HG03378 (cell line): ENCODE measurements at regions not wholly inside any gene's neighbourhood (a gene's known extent, or its start where the extent isn't known, plus 50 kb on each side); places are given as distances from the start of the nearest gene placed in this dataset.

Experiments used
- ATAC-seq: cut with Tn5 transposase; IDR thresholded peaks from one replicate; pipeline ENCODE4 v1.9.1; 2021; ENCODE audit warnings: mild to moderate bottlenecking, moderate library complexity; ENCODE audit not compliant: unreplicated experiment

DNA sequence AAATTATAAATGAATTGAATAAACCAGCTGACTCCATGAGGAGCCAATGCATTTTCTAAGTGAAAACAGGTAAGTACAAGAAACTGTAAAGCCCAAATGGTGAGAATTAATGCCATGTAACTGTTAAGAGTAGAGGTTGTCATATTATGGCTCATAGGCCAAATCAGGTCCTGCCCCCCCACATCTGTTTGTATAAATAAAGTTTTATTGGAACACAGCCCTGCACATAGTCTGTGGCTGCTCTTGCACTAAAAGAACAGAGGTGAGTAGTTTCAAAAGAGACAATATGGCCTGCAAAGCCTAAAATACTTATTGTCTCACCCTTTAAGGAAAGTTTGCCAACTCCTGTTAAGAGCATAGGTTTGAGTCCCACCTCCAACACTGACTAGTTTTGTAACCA, 140.5 kb upstream of the SRRM4 start:
- ATAC-seq = no peak

DNA sequence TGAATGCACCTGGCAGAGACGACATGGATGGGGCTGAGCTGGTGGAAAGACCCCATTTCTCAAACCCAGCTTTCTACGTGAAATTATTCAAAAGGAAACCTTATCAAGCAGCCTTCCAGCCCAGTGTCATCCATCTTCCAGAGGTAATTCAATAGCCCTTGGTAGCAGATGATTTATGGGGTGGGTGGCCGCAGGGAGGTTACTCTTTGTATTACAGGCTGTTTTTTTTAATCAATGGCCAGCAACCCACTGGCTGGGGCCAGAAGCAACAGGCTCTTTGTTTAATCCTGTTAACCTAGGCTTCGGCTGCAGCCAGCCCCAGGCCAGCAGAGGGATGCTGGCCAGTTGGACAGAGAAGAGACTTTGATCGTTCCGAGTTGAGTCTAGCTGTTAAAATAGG, 139.8 kb upstream of the SRRM4 start:
- no peak for ATAC-seq

DNA sequence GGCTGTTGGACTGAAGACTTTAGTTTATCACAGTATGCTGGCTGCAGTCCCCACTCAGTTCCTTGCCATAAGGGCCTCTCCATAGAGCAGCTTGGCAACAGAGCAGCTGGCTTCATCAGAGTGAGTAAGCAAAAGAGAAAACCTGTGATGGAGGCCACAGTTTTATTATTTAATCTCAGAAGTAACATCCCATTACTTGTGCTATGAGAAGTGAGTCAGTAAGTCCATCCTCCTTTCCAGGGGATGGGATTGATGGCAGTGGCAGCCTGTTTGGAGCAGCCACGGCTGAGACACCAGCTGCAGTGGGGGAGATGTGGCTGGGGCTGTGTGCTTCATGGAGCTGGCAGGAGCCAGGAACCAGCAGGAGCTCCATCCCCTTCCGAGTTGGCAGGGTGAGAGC, 138.5 kb upstream of the SRRM4 start:
- ATAC-seq = no peak

DNA sequence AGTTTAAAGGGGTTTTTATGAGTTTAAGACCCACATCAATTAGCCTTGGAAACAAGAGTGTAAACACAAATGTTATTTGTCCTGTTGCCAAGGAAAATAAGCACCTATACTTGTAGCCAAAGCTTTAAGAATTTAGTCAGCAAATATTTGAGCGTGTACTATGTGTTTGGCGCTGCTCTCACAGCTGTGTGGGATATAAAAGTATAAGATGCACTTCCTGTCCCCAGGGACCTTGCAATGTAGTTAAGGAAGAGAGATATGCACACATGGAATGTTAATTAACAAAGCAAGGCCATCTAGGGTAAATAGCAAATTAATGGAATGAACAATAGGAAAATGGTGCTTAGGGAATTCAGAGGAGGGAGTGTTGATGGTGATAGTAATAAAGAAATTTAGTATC, 134.9 kb upstream of the SRRM4 start:
- no peak for ATAC-seq

DNA sequence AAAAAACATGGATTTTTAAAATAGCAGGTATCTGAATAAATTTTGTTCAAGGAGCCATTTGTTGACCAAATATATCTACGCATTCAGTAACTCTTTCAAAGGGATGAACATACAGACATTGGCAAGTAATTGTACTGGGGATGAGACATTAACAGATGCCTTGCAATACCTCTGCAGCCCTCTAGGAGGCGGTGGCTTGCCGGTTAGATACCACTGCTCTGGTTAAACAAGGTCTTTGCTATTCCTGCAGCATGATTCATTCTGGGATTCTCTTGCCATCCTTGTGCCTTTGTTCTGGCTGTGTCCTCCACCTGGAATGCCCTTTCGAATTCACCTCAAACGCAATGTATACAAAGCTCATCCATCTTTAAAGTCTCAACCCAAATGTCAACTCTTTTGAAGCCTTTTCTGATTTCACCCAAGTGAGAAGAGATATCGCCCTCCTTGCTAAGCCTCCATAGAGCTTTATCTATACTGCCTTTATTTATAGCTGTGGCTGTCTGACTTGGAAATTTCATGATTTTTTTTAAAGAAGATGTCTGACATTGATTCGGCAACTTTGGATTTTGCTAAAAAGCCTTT, 131.0 kb upstream of the SRRM4 start:
- ATAC-seq = no peak

DNA sequence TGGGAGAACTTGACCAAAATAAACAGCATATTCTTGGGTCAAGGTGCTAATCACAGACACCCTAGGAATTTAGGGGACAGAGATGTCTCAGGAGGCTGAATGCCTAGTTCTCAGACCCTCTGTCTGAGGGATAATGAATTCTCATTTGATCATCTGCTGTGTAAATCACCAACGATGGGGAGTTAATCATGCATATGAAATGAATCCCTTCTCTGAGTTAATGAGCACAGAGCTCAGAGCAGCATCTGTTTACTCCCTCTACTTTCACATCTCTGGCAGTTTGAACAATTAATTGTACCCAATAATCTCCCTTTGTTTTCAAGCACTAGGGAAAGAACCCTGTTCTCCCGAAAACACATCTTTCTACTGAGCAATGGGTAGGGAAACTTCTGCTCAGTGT, 129.4 kb upstream of the SRRM4 start:
- ATAC-seq = no peak

DNA sequence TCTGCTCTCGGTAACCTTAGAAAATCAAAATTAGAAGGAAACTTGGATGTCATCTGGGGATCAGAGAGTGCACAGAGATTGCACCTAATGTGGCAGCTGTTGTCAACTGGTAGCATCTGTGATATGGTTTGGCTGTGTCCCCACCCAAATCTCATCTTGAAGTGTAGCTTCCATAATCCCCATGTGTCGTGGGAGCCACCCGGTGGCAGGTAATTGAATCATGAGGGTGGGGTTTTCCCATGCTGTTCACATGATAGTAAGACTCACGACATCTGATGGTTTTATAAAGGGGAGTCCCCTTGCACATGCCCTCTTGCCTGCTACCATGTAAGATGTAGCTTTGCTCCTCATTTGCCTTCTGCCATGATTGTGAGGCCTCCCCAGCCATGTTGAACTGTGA, 127.7 kb upstream of the SRRM4 start:
- ATAC-seq = no peak

DNA sequence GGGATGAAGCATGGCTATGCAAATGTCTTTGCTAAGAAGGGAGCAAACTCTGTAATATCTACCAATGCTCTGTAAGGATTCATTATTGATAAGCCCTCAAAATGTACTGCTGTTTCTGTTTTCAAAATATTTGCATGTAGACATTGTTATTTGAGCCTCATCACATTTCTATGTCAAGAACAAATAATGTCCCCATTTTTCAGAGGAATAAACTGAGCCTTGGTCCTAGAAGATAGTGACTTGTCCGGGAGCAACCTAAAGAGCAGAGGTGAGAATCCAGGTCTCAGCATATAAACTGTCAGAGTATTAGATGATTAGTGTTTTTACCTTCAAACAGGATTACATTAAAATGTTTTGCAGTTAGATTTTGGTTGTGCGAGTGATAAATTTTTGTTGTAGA, 125.5 kb upstream of the SRRM4 start:
- no peak for ATAC-seq

DNA sequence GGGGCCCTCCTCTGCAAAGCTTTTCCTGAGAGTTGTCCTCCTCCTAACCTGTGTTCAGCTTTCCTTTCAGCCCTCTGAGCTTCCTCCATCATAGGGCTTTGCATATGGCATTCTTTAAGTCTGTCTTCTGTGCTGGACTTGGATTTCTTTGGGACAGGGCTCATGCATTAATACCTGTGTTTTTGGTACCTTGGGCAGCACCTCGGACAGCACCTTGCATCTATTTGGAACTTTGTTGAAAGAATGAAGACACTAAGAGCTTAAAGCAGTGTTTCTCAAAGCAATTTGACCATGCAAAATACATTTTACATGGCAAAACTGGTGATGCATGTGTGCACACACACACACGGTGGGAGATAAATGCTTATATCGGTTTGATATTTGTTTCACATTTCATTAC, 115.0 kb upstream of the SRRM4 start:
- ATAC-seq = no peak

DNA sequence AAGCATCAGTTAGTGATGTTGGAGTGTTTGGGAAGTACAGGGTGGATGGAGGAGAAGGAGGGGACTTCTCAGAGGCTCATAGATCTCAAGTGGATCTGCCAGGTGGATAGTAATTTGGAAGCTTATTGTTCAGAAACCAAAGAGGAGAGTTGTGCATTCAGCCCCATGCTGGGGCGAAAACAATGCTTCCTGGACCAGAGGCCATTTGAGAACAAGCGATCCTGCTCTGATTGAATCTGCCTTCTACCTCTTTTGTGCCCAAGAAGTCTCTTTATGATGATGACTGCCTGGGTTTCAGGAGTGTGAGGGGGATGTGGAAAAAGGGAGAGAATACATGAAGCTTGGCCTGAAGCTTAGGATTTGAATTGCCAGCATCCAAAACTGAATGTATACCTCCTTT, 110.8 kb upstream of the SRRM4 start:
- no peak for ATAC-seq

DNA sequence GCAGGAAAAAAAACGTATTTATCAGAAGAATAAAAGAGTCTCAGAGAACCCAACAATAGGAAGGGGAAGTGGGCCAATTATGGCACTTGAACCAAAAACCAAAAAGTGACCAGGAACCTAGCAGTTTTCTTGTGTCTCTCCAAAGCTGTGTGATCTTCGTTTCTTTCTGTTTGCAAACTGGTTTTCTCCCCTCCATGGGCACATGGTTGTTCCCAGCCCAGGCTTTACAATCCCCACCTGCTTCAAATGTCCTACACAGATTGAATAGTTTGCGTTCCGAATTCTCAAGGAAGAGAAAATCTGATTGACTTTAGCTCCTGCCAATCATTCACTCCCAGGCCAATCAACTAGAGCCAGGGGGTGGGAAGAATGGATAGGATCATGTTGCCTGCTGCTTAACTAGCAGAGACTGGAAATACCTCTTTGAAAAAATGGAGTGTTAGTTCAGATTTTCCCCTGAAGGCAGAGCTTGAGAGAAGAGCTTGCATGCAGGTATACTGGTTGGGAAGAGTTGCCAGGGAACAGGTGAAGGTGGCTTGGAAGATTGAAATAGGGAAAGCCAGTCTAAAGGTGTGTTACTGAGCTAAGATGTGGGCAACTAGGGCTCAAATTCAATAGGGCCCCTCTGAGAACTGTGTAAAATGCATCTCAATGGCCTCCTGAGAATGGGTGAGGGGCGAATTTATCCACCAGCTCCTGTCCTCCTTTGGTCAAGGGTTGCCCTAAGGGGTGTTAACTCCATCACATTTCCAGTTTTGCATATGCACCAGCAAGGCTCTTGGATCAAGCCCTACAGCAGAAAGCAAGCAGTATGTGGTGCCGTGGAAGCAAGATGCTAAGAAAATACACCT, 106.4 kb upstream of the SRRM4 start:
- no peak for ATAC-seq

DNA sequence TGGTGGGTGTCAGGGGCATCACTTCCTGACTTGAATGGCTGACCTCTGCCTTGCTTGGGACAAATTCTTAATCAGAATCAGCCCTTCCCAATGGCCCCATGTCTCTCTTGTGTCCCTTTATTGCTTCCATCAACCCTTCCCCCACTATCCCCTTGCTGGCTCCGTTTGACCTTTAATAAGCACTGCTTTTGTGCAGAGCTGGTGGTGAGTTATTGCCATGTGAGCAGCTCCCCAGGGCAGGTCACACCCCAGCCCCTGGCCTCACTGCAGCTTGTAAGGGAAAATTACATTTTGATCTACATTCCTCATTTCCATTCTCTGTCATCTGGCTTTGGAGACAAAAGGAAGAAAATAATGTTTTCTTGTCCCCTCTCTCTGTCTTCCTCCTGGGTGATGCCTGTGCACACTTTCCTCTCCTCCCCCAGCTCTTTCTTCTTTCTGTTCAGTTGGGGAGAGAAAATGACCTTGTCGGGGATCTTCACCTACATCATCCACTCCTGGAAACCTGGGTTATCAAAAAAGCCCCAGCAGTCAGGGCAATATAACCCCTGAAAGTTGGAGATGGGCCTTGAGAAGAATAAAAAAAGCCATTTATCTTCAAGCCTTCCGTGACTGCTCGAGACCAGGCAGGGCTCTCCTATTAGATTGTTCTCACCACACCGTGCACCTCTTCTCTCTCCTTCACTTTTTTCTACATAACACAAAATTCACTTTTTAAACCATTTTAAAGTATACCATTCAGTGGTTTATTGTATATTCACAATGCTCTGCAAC, 100.4 kb upstream of the SRRM4 start:
- no peak for ATAC-seq

DNA sequence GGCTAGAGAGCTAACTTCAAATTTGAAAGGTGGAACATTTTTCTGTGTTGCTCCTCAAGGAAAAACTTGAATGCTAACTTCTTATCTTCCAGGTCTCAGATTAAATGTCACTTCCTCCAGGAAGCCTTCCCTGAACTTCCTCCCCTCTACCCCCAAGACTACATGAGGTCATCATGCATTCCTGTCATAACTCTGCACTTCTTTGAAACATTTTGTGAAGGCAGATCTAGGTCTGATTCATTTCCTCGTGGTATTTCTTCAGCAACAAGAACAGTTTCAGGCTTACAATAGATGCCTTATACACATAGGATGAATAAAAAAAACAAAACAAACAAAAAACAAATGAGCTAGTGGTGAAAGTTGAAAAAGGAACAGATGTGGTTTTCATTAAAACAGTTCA, 97.1 kb upstream of the SRRM4 start:
- ATAC-seq = no peak

DNA sequence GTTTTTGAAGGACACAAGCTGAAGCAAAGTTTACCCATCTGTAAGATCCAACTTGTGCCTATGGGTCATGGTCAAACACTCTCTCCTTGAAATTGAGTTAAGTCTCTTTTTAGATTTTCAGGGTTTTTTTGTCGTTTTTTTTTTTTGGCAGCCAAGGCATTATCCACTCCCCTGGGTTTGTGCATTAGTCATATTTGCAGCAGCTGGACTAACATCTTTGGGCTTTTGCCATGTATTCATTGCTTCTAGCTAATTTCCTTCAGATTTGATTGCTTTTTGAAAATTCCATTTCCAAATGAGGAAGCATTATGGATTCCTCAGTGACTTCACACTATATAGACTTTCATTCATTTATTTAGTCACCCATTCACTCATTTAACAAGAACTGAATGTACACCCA, 80.3 kb upstream of the SRRM4 start:
- no peak for ATAC-seq

DNA sequence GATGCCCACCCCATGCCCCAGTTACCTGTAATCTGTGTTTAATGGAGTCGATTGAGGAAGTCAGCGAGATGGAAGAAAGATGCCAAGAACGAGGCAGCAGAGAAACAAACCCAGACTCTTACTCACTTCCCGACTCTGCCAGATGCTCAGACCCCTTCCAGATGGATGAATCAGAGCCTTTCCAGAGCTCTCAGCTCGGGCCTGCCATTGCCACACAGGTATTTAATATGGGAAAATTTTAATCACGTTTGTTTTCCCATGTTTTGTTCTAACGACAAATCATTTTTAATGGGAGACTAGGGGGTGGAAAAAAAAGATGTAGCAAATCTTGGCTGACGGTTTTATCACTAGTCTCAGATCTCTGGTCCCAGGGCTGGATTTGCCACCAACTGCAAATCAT, 72.5 kb upstream of the SRRM4 start:
- ATAC-seq = no peak

DNA sequence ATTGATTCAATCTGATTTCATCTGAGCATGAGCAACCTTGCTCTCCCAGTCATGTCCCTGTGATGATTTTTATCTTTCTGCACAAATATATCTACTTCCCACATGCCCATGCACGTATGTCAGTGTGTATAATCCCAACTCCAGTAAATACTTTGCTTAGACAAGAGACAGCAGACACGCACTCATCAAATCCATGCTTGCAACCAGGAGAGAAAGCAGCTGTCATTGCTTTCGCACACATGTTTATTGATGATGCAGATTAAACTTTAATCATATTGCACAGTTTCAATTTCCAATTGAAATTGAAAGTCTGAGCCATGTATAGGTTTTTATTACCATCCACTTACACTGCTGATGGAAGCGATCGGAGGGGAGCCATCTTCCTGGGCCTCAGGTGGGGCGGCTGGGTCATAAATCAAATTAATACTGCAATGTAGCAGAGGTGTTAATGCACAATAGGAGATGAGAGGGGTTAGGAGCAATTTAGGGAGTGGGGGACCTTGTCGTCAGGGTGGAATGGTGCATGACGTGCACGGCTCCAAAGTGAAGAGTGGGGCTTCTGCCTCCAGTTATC, 68.6 kb upstream of the SRRM4 start:
- no peak for ATAC-seq

DNA sequence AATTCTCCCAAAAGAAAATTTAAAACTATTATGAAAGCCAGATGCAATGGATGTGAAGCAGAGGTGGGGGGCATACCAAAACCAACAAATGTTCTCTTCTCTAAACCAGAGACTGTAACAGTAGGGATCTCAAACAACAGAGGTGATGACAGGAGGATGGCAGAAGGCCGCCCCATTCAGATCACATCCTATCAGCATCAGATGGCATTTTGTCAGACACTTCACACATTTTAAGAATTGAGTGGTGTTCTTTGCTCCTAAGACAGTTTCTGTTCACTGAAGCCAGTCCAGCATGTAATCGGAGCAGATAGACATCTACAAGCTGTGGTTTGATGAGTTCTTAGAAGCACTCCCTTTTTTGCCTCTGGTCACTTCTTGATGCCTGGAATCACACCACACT, 59.6 kb upstream of the SRRM4 start:
- no peak for ATAC-seq

DNA sequence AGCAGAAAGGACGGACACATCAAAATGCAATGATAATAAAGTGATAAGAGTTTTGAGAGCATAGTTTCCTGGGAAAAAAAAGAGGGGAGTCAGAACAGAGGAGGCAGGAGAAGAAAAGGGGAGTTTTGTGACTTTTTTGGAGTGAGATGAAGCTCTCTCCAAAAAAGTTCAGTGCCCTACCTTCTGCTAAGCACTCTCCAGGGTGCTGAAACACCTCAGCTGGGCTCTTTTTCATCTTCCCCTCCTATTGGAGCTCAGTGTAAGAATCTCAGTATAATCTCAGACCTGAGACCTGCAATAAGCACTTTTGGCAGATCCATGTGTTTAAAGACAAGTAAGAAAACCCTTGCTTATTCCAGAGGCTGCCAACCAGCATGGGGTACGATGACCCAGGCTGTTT, 58.9 kb upstream of the SRRM4 start:
- no peak for ATAC-seq

DNA sequence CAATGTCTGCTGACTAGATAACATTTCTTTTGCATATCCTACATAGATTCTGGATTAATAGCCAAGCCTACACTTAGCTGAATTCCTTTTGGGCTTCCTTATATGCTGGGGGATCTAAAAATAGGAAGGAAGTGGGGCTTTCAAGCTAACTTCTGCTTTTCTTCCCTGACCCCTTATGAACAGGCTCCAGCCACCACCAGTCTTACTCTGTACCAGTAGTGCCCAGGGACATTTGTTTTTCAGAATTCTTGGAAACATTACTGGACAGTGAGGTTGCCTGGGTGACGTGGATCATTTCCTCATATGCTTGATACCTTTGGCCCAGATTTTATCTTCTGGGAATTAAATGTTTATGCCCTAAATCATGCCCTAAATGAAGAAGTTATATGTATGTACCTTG, 55.9 kb upstream of the SRRM4 start:
- no peak for ATAC-seq

DNA sequence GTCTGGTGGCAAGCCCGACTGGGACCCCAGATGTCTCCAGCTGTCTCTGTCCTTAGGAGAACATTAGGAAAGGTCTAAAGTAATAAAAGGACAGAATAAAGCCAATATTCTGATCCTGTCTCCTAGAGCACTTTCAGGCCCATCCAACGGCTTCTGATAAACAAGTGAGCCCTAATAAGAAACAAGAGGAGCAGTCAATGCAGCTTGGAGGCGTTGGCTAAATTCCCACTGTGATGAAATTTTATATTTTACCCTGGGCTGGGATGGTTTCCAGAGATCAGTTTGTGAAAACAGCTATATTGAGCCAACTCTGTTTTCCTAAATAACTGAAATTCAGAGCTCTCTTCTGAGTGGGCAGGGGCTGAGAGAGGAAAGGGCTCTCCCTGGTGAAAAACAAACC, 55.5 kb upstream of the SRRM4 start:
- no peak for ATAC-seq
